NCI-H748 (cell line): ENCODE measurements at regions not wholly inside any gene's neighbourhood (a gene's known extent, or its start where the extent isn't known, plus 50 kb on each side); places are given as distances from the start of the nearest gene placed in this dataset.

ENCODE experiments used
- DNase-seq: peaks from one replicate; lab custom pipeline; 2025; ENCODE audit not compliant: unreplicated experiment; lab: John Stamatoyannopoulos, UW

DNA sequence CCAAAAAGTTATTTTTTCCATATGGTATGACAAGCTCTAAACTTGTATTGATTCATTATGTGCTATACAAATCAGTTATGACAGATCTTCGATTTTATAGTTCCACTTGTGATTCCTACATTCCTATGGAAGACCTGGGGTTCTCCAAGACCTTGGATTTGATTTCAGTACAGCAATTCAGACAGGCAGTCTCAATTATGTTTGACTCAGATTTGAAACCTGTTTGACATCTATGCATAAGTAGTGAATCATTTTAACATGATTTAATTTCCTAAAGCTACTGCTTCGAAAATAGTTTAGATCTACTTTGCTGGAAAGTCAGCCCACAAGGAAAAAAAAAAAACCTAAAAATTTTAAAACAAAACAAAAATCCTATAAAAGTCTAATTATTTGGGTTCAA is 820.4 kb downstream of the LUZP2 start:
- DNase-seq: no peak

GRCh38 chr11:25319127-25319526 is 822.3 kb downstream of the LUZP2 start:
- DNase-seq: no peak

DNA sequence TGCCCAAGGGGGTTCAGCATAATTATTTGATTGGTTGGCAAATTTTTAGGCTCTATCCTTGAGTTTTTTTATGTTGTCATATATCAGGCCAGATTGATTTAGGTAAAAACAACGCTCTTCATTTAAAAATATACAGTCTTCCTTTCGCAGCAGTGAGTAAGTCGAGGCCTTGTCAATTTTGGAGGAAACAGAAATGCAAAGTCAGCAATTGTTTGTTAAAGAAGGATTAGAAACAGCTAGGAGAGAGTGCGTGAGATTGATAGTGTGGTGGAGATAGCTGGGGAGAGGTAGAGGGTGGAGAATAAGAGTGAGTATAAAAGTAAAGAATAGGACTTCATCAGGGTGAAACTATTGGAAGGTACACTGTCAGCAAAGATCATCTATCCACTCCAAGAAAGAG is 830.8 kb downstream of the LUZP2 start:
- DNase-seq: no peak

- DNase-seq: no peak
Measured at GRCh38 chr11:25339281-25339680, 842.4 kb downstream of the LUZP2 start.

DNA sequence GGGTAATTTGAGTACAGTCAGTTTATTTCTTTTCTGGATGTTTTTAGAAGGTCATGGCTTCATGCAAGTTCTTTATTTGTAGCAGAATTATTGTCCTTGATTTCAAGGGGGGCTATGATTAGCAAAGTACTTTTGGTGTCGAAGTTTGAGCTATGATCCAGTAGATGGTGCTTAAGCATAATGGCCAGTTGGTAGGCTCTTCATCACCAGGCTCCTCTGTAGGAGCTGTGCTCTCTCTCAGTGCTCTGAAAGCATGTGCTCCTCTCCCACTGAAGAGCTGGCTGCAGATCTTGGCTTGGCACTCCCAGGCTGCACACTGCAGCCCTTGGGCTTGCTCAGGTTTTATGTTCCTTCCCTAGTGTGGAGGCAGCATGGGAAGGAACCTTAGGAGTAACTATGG is 852.7 kb downstream of the LUZP2 start:
- DNase-seq: no peak

GRCh38 chr11:25350899-25351803 is 854.3 kb downstream of the LUZP2 start:
- no peak for DNase-seq

GRCh38 chr11:25357133-25357532 is 860.3 kb downstream of the LUZP2 start:
- DNase-seq: no peak

DNA sequence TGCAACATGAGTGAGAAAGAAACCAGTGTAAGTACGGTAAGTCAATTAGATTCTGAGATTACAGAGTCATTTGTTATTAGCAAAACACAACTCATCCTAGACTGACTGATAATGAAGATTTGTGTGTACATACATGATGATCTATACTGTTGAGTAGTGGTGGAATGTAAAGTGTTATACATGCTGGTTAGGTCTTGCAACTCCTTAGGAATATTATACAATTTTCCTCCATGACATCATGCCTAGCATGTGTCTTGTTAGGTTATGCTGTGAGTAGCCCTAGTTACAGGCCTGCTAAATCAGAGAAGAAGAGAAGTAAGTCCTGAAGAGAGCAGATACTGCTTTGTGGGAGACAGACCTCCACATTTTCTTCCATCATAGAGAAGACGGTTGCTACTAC is 880.6 kb downstream of the LUZP2 start:
- no peak for DNase-seq

- DNase-seq: no peak
Measured at GRCh38 chr11:25396847-25397246, 900.0 kb downstream of the LUZP2 start.

DNA sequence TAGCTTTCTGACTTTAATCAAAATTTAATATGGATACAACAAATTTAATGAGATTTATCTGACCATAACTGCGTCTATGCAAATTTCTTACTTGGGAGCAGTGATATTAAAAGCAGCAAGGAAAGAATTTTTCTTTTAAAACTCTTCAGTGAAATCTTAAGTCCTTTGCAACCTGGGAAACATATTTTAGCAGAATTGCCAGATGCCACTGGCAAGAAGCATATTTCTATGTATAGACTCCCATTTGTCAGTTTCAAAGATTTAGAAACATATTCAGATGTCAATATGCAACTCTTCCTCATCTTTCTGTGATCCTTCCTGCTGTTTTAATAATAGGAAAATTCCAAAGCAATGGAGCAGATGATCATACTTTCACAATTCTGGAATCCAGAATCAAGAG is 911.3 kb downstream of the LUZP2 start:
- DNase-seq: no peak

DNA sequence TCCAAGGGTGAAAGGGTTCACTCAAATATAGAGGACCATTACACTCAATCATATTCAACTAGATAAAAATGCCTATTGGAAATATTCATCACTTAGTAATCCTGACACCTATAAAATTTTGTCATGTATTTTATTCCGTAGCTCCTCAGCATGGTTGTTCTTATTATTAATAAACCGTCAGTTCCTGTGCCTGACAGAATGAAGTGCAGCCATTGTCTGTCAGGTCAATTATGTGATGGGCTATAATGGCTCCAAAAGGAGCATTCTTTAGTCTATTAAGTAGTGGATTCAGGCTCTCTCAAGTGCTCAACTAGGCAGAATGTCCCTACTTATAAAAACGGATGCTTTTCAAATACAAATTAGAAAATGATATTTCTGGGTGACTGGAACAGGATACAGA is 916.1 kb upstream of the ANO3 start:
- no peak for DNase-seq

- no peak for DNase-seq
Measured at GRCh38 chr11:25423436-25424199, 908.3 kb upstream of the ANO3 start.

DNA sequence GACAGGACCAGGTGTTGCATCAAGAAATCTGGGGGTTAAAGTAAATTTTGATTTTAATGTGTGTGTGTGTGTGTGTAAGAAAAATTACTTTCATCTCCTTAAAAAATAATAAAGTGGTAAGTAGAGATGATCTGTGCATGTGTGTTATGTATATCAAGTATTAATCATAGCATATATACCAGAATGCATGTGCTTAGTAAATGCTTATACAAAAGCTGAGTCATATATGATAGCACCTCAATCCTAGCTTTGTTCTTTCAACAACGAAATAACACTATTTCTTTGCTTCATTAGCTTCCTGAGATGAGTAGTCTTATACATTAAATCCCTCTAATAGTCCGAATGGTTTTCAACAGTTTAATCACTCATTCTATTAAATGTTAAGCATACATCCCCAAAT is 899.6 kb upstream of the ANO3 start:
- DNase-seq: no peak

GRCh38 chr11:25435197-25435596 is 896.7 kb upstream of the ANO3 start:
- peak; percentile 9 for DNase-seq

GRCh38 chr11:25436326-25436725 is 895.6 kb upstream of the ANO3 start:
- DNase-seq: no peak

- DNase-seq: no peak
Measured at GRCh38 chr11:25441421-25441820, 890.5 kb upstream of the ANO3 start.

GRCh38 chr11:25449091-25449490 is 882.8 kb upstream of the ANO3 start:
- DNase-seq: peak; percentile 22

- DNase-seq: no peak
Measured at GRCh38 chr11:25453471-25453870, 878.5 kb upstream of the ANO3 start.

DNA sequence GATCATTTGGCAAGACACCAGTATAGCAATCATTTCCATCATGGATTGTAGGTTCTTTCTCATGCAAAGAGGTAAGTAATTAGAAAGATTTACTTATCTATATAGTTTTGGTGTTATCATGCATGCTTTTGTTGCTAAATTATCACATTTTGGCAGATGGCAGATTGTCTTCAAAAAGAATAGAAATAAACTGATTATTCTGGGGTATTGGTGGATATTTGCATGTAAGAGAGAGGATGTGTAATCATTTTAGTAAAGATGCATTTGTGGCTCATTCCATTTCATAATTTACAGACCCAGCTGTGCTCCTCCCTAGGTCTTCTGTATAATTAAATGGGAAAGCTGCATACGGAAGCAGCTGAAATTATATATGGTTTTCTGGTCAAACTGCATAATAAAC is 875.7 kb upstream of the ANO3 start:
- DNase-seq: no peak

GRCh38 chr11:25483915-25484635 is 847.9 kb upstream of the ANO3 start:
- DNase-seq: no peak

- peak; percentile 63 for DNase-seq
Measured at GRCh38 chr11:25485315-25485714, 846.6 kb upstream of the ANO3 start.

GRCh38 chr11:25486338-25486737 is 845.6 kb upstream of the ANO3 start:
- DNase-seq: peak; percentile 20
